NT2/D1 (cell line): ENCODE measurements at regions not wholly inside any gene's neighbourhood (a gene's known extent, or its start where the extent isn't known, plus 50 kb on each side); places are given as distances from the start of the nearest gene placed in this dataset.

ENCODE experiments used
- SUZ12 ChIP-seq: IDR thresholded peaks from 2 replicates; pipeline ENCODE4 v1.6.1; 2011; ENCODE audit not compliant: insufficient read length, insufficient read depth; ENCODE audit errors: extremely low read depth
- YY1 ChIP-seq: IDR thresholded peaks from 2 replicates; pipeline ENCODE4 v1.6.1; 2011; ENCODE audit not compliant: insufficient read length, insufficient read depth
- ZNF274 ChIP-seq: IDR thresholded peaks from 2 replicates; pipeline ENCODE4 v1.6.1; 2011; ENCODE audit warnings: mild to moderate bottlenecking, low read depth, low read length

DNA sequence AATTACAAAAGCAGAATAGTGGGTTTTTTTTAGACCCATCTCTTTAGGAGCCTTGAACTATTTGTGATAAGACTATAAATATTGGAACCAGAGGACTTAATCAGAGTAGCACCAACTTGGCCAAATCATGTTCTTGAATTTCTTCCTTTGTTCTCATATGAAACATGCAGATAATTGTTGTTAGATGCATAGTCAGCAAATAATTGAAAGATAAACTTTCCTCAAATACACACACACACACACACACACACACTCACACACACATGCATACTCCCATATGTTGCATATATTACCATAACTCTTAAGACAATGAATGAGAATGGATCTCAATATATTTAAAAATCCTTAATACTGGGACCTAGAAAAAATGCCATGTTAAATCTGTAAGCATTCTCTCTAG lies 310.4 kb downstream of the KCNJ2 start:
- TF ChIP-seq ZNF274 (no peak), SUZ12 (no peak), YY1 (no peak)
